ENCODE measurements at regions not wholly inside any gene's neighbourhood (a gene's known extent, or its start where the extent isn't known, plus 50 kb on each side); places are given as distances from the start of the nearest gene placed in this dataset.

- no peak for TF ChIP-seq POLR2AphosphoS5 (IDR thresholded peaks at IDR 0.05; ENCODE audit: borderline replicate concordance, low read depth, low read length)
- TF ChIP-seq EZH2 (IDR thresholded peaks at IDR 0.05), result no peak
- TF ChIP-seq FOXP2 (optimal IDR thresholded peaks at IDR 0.05; ENCODE audit: control extremely low read depth, extremely low read length, insufficient read depth), result no peak
Measured at GRCh38 chr5:167156446-167156845, 1135.0 kb upstream of the WWC1 start.
